AG04449 (cell line): ENCODE measurements at regions not wholly inside any gene's neighbourhood (a gene's known extent, or its start where the extent isn't known, plus 50 kb on each side); places are given as distances from the start of the nearest gene placed in this dataset.

Experiments used
- CTCF ChIA-PET: fragments of 350-600 bp; formaldehyde crosslinking; extraction: SDS; loops from one replicate; lab custom pipeline; 2021; ENCODE audit warnings: antibody characterized with exemption; lab: Yijun Ruan, JAX
- POLR2A ChIA-PET: fragments of 400-600, 350-600 bp; formaldehyde crosslinking; extraction: SDS; loops from one replicate; lab custom pipeline; 2020; ENCODE audit warnings: antibody characterized with exemption, inconsistent platforms; lab: Yijun Ruan, JAX
- DNase-seq: peaks from one replicate; pipeline ENCODE4 v3.0.0-alpha.2; 2010; ENCODE audit warnings: low read depth, low spot score
- H3K4me3 ChIP-seq: 2 replicates; pipeline ENCODE4 v1.5.1; 2011; ENCODE audit warnings: low read depth, mild to moderate bottlenecking, control low read depth, low read length
- CTCF ChIP-seq: IDR thresholded peaks from one replicate; pipeline ENCODE4 v1.5.1; 2011; ENCODE audit warnings: mild to moderate bottlenecking, moderate library complexity, low read length, control low read depth, inconsistent platforms; ENCODE audit not compliant: insufficient read depth; ENCODE audit errors: missing control alignments

- no peak for TF ChIP-seq CTCF
- H3K4me3 ChIP-seq: no peak overlapping the region
- ChIA-PET POLR2A (no interaction called here), CTCF (no interaction called here)
- DNase-seq: no peak
Measured at GRCh38 chr14:84435820-84436324, 1094.1 kb upstream of the FLRT2 start.

GRCh38 chr14:84436528-84436927 is 1093.4 kb upstream of the FLRT2 start:
- TF ChIP-seq CTCF: no peak
- H3K4me3 ChIP-seq: no peak overlapping the region
- no peak for DNase-seq
- POLR2A ChIA-PET: no interaction called here
- CTCF ChIA-PET: no interaction called here

GRCh38 chr14:84442521-84442920 is 1087.4 kb upstream of the FLRT2 start:
- CTCF ChIA-PET: no interaction called here
- no peak for TF ChIP-seq CTCF
- POLR2A ChIA-PET: no interaction called here
- no peak overlapping the region for H3K4me3 ChIP-seq
- no peak for DNase-seq

GRCh38 chr14:84445486-84445885 is 1084.5 kb upstream of the FLRT2 start:
- H3K4me3 ChIP-seq: no peak overlapping the region
- DNase-seq: no peak
- ChIA-PET CTCF (no interaction called here), POLR2A (no interaction called here)
- TF ChIP-seq CTCF: no peak

GRCh38 chr14:84446250-84446649 is 1083.7 kb upstream of the FLRT2 start:
- POLR2A ChIA-PET: no interaction called here
- DNase-seq: no peak
- H3K4me3 ChIP-seq: no peak overlapping the region
- TF ChIP-seq CTCF: no peak
- CTCF ChIA-PET: no interaction called here

GRCh38 chr14:84453307-84453950 is 1076.5 kb upstream of the FLRT2 start:
- no peak overlapping the region for H3K4me3 ChIP-seq
- POLR2A ChIA-PET: no interaction called here
- no peak for DNase-seq
- no peak for TF ChIP-seq CTCF
- CTCF ChIA-PET: no interaction called here
